ENCODE measurements at regions not wholly inside any gene's neighbourhood (a gene's known extent, or its start where the extent isn't known, plus 50 kb on each side); places are given as distances from the start of the nearest gene placed in this dataset.

GRCh38 chr2:223114170-223114569, 62.2 kb downstream of the KCNE4 start:
- H3K79me2 ChIP-seq (ENCODE audit: insufficient read depth, low read length) = no peaks in the 10 kb centered on the region
- H3K4me3 ChIP-seq (ENCODE audit: insufficient read depth, low read length) = no peak overlapping the region
- peaks cover 10% of the 10 kb centered on the region for H3K4me1 ChIP-seq (ENCODE audit: insufficient read depth, low read length)
- TF ChIP-seq CTCF (IDR thresholded peaks at IDR 0.05; ENCODE audit: extremely low read depth, low read depth, low read length) = no peak
- H3K27me3 ChIP-seq (ENCODE audit: insufficient read depth, low read length) = no peaks in the 10 kb centered on the region
- no peak overlapping the region for H3K27ac ChIP-seq (ENCODE audit: low read depth, low read length)
- no peaks in the 10 kb centered on the region for H4K20me1 ChIP-seq (ENCODE audit: insufficient read depth, low read length)
- no peak for DNase-seq (ENCODE audit: insufficient read length, low spot score, missing footprints)
- no peak overlapping the region for H2AFZ ChIP-seq (ENCODE audit: low read length)
- H3K36me3 ChIP-seq (ENCODE audit: insufficient read depth, low read length) = no peaks in the 10 kb centered on the region
- H3K4me2 ChIP-seq (ENCODE audit: insufficient read depth, low read length) = no peak overlapping the region
- H3K9me3 ChIP-seq (ENCODE audit: low read depth, low read length) = no peaks in the 10 kb centered on the region

- H3K4me2 ChIP-seq (ENCODE audit: insufficient read depth, low read length) = no peak overlapping the region
- H3K4me1 ChIP-seq (ENCODE audit: insufficient read depth, low read length) = peaks cover 3% of the 10 kb centered on the region
- no peak overlapping the region for H3K27ac ChIP-seq (ENCODE audit: low read depth, low read length)
- no peaks in the 10 kb centered on the region for H4K20me1 ChIP-seq (ENCODE audit: insufficient read depth, low read length)
- no peak for TF ChIP-seq CTCF (IDR thresholded peaks at IDR 0.05; ENCODE audit: extremely low read depth, low read depth, low read length)
- no peak overlapping the region for H3K4me3 ChIP-seq (ENCODE audit: insufficient read depth, low read length)
- H3K27me3 ChIP-seq (ENCODE audit: insufficient read depth, low read length) = no peaks in the 10 kb centered on the region
- no peaks in the 10 kb centered on the region for H3K9me3 ChIP-seq (ENCODE audit: low read depth, low read length)
- no peak for DNase-seq (ENCODE audit: insufficient read length, low spot score, missing footprints)
- H2AFZ ChIP-seq (ENCODE audit: low read length) = no peak overlapping the region
- no peaks in the 10 kb centered on the region for H3K36me3 ChIP-seq (ENCODE audit: insufficient read depth, low read length)
- H3K79me2 ChIP-seq (ENCODE audit: insufficient read depth, low read length) = no peaks in the 10 kb centered on the region
These were observed 62.9 kb downstream of the KCNE4 start for GRCh38 chr2:223114917-223115316.

- no peak overlapping the region for H3K4me2 ChIP-seq (ENCODE audit: insufficient read depth, low read length)
- H3K79me2 ChIP-seq (ENCODE audit: insufficient read depth, low read length) = no peaks in the 10 kb centered on the region
- DNase-seq (ENCODE audit: insufficient read length, low spot score, missing footprints) = no peak
- no peaks in the 10 kb centered on the region for H3K4me1 ChIP-seq (ENCODE audit: insufficient read depth, low read length)
- no peaks in the 10 kb centered on the region for H3K36me3 ChIP-seq (ENCODE audit: insufficient read depth, low read length)
- no peaks in the 10 kb centered on the region for H3K27me3 ChIP-seq (ENCODE audit: insufficient read depth, low read length)
- H3K9me3 ChIP-seq (ENCODE audit: low read depth, low read length) = no peaks in the 10 kb centered on the region
- H3K27ac ChIP-seq (ENCODE audit: low read depth, low read length) = no peak overlapping the region
- H2AFZ ChIP-seq (ENCODE audit: low read length) = no peak overlapping the region
- no peak for TF ChIP-seq CTCF (IDR thresholded peaks at IDR 0.05; ENCODE audit: extremely low read depth, low read depth, low read length)
- H3K4me3 ChIP-seq (ENCODE audit: insufficient read depth, low read length) = no peak overlapping the region
- H4K20me1 ChIP-seq (ENCODE audit: insufficient read depth, low read length) = no peaks in the 10 kb centered on the region
These were observed 65.5 kb downstream of the KCNE4 start for GRCh38 chr2:223117533-223117932.

- Histone ChIP-seq H3K9me3 (ENCODE audit: low read depth, low read length) (no peaks in the 10 kb centered on the region), H3K27ac (ENCODE audit: low read depth, low read length) (no peak overlapping the region)
- TF ChIP-seq CTCF (IDR thresholded peaks at IDR 0.05; ENCODE audit: extremely low read depth, low read depth, low read length) = no peak
These were observed 69.3 kb downstream of the KCNE4 start for GRCh38 chr2:223121283-223121682.

More at GRCh38 chr2:223121283-223121682, 69.3 kb downstream of the KCNE4 start:
- Histone ChIP-seq H3K36me3 (ENCODE audit: insufficient read depth, low read length) (no peaks in the 10 kb centered on the region), H3K79me2 (ENCODE audit: insufficient read depth, low read length) (no peaks in the 10 kb centered on the region), H3K4me2 (ENCODE audit: insufficient read depth, low read length) (no peak overlapping the region), H2AFZ (ENCODE audit: low read length) (no peak overlapping the region), H4K20me1 (ENCODE audit: insufficient read depth, low read length) (no peaks in the 10 kb centered on the region), H3K27me3 (ENCODE audit: insufficient read depth, low read length) (no peaks in the 10 kb centered on the region), H3K4me3 (ENCODE audit: insufficient read depth, low read length) (no peak overlapping the region), H3K4me1 (ENCODE audit: insufficient read depth, low read length) (no peaks in the 10 kb centered on the region)
- DNase-seq (ENCODE audit: insufficient read length, low spot score, missing footprints) = no peak
